ENCODE measurements at regions not wholly inside any gene's neighbourhood (a gene's known extent, or its start where the extent isn't known, plus 50 kb on each side); places are given as distances from the start of the nearest gene placed in this dataset.
A peak's percentile ranks its signal among the peaks of the same experiment; 100 is the strongest.

DNA sequence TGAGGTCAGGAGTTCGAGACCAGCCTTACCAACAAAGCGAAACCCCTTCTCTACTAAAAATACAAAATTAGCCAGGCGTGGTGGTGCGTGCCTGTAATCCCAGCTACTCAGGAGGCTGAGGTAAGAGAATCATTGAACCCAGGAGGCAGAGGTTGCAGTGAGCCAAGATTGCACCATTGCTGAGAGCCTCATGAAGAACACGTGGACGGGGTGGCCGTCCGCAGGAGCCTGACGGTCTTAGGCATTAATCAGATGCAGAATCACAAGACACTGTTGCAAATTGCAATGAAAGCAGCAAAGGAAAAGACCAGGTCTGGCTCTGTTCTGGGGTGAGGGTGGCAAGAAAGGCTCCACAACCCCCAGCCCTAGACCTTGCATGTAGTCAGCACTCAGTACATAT is 104.0 kb upstream of the SLC66A3 start:
- TF ChIP-seq CTCF (conservative IDR thresholded peaks at IDR 0.05; ENCODE audit: control insufficient read depth, insufficient read depth, low read depth, low read length): no peak
- H3K4me3 ChIP-seq (ENCODE audit: control insufficient read depth, low read depth, low read length): no peak overlapping the region
- no peak for DNase-seq (ENCODE audit: low read depth)

GRCh38 chr2:11053546-11053945 is 101.7 kb upstream of the SLC66A3 start:
- no peak overlapping the region for H3K4me3 ChIP-seq (ENCODE audit: control insufficient read depth, low read depth, low read length)
- DNase-seq (ENCODE audit: low read depth): no peak
- TF ChIP-seq CTCF (conservative IDR thresholded peaks at IDR 0.05; ENCODE audit: control insufficient read depth, insufficient read depth, low read depth, low read length): no peak

DNA sequence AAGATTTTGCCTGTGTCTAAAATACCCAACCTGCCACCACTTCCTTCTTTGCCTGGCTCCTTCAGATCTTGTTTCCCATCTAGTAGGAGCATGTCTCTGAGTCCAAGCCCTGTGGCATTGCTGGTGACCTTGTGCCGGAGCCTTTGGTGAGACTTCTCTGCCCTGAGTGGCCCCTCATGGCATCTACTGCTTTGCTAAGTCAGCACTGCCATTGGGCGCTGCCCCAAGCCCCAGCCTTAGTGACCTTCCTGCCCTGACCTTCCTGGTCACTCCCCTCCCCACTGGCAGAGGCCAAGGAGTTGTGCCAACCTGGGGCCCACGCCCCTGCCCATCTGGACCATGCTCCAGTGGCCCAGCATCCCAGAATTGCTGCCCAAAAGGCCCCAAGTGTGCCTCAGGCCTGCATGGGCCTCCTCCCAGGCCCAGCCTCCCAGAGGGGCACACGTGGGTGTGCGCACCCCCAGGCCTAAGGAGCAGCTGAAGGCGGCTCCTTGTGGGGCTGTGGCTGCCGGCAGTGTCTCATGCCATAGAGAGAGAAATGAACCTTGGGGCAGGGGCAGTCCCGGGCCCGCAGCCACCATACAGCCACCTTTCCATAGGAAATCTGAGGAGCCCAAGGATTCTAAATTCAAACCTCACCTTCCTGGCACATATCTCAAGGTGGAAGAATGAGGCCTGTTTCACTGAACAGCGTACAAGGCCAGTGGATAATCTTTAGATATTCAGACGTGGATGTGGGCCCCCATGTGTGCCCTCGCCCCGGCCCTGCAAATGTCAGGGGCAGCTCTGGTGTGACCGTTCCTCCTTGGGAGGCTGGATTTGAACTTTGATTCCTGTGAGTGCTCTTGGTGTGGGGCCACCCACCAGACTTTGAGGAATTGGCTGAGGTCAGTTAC is 100.2 kb upstream of the SLC66A3 start:
- no peak for TF ChIP-seq CTCF (conservative IDR thresholded peaks at IDR 0.05; ENCODE audit: control insufficient read depth, insufficient read depth, low read depth, low read length)
- DNase-seq (ENCODE audit: low read depth): no peak
- H3K4me3 ChIP-seq (ENCODE audit: control insufficient read depth, low read depth, low read length): no peak overlapping the region

DNA sequence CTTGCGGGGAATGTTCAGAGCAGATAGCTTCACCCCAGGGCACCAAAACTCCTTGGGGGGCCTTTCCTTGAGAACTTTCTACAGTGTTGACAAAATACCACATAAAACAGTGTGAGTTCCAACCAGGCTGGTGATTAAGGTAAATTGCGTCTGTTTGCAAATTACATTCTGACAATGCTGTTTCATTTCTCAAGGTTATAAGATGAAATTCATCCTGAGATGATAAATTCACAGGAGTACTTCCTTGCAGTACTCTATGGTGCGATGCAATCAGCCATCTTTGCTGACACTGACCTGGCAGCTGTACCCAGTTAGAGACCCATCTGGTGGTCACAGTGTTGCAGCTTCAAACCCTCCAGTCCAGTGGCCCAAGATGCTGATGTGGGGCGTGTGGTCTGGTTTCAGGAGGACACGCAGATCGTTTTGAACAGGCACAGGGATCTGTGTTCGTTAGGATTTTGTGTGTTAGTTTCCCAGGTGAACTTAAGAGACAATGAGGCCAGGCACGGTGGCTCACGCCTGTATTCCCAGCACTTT is 99.5 kb upstream of the SLC66A3 start:
- DNase-seq (ENCODE audit: low read depth): no peak
- no peak for TF ChIP-seq CTCF (conservative IDR thresholded peaks at IDR 0.05; ENCODE audit: control insufficient read depth, insufficient read depth, low read depth, low read length)
- H3K4me3 ChIP-seq (ENCODE audit: control insufficient read depth, low read depth, low read length): no peak overlapping the region

- no peak for TF ChIP-seq CTCF (conservative IDR thresholded peaks at IDR 0.05; ENCODE audit: control insufficient read depth, insufficient read depth, low read depth, low read length)
- DNase-seq (ENCODE audit: low read depth): peak; percentile 85
- no peak overlapping the region for H3K4me3 ChIP-seq (ENCODE audit: control insufficient read depth, low read depth, low read length)
Observed at GRCh38 chr2:11056614-11057013, 98.7 kb upstream of the SLC66A3 start.

DNA sequence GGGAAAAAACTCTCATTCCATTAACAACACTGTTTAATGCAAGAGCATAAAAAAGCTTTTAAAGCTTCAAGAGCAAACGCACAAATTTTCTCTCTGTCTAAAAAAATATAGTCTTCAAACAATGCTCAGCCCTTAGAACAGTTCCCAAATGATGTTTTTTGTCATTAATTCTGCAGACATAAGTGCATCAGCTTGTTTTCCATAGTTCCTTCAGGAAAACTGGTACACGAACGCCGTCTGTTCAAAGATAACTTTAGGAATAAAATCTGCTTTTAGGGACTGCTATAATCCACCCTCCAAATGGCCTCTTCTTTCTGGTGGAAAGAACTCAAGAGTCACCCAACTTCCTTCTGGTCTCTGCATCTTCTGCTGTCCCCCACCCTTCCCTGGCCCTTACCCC is 98.2 kb upstream of the SLC66A3 start:
- H3K4me3 ChIP-seq (ENCODE audit: control insufficient read depth, low read depth, low read length): no peak overlapping the region
- no peak for TF ChIP-seq CTCF (conservative IDR thresholded peaks at IDR 0.05; ENCODE audit: control insufficient read depth, insufficient read depth, low read depth, low read length)
- DNase-seq (ENCODE audit: low read depth): no peak

Data from fibroblast of mammary gland (primary cell).